H1 (cell line): ENCODE measurements at regions not wholly inside any gene's neighbourhood (a gene's known extent, or its start where the extent isn't known, plus 50 kb on each side); places are given as distances from the start of the nearest gene placed in this dataset.

Source experiments
- CTCF ChIA-PET: fragments of 300-600 bp; sonication (Branson Sonifier 250); formaldehyde crosslinking; loops from one replicate; lab custom pipeline; 2021; ENCODE audit not compliant: partially characterized antibody; lab: Charles Lee
- POLR2A ChIA-PET: fragments of 300-600 bp; sonication (Branson Sonifier 250); formaldehyde crosslinking; loops from one replicate; lab custom pipeline; 2021; ENCODE audit warnings: inconsistent platforms; ENCODE audit not compliant: partially characterized antibody; lab: Charles Lee
- DNase-seq, 2 experiments: peaks; one replicate each; pipeline versions ENCODE4 v3.0.0 to v3.0.0-alpha.2; 2010 to 2022; ENCODE audit warnings: low spot score in 2 of 2, low read depth in 1 of 2, mixed read lengths in 1 of 2
- FAIRE-seq: peaks from 2 replicates; lab custom pipeline; 2011; peaks lifted over from hg19 to GRCh38; lab: Jason Lieb, UNC
- H2AFZ ChIP-seq: 2 replicates; pipeline ENCODE4 v1.8.1; 2012; ENCODE audit warnings: low read length, inconsistent platforms
- H2AK5ac ChIP-seq: 2 replicates; pipeline ENCODE4 v1.6.1; 2013; ENCODE audit warnings: low read depth, low read length
- H2BK120ac ChIP-seq: replicated peaks from 2 replicates; pipeline ENCODE3; 2013; ENCODE audit warnings: low read depth, low read length, inconsistent platforms
- H2BK12ac ChIP-seq: 2 replicates; pipeline ENCODE4 v1.6.1; 2013; ENCODE audit warnings: low read depth, low read length
- H2BK15ac ChIP-seq: 2 replicates; pipeline ENCODE4 v1.6.1; 2013; ENCODE audit warnings: low read length
- H2BK20ac ChIP-seq: 2 replicates; pipeline ENCODE4 v1.6.1; 2013; ENCODE audit warnings: low read length
- H2BK5ac ChIP-seq: 2 replicates; pipeline ENCODE4 v1.6.1; 2013; ENCODE audit warnings: low read depth, low read length
- H3K14ac ChIP-seq: 2 replicates; pipeline ENCODE4 v1.6.1; 2013; ENCODE audit warnings: inconsistent platforms; ENCODE audit not compliant: insufficient read length
- H3K18ac ChIP-seq: 2 replicates; pipeline ENCODE4 v1.6.1; 2013; ENCODE audit warnings: low read length; ENCODE audit errors: extremely low read depth
- H3K23ac ChIP-seq: 2 replicates; pipeline ENCODE4 v1.6.1; 2013; ENCODE audit warnings: inconsistent platforms; ENCODE audit not compliant: insufficient read length
- H3K23me2 ChIP-seq: 2 replicates; pipeline ENCODE4 v1.6.1; 2013; ENCODE audit warnings: low read depth, low read length
- H3K27ac ChIP-seq: 2 replicates; pipeline ENCODE4 v1.6.1; 2011; ENCODE audit warnings: low read depth, low read length, inconsistent platforms
- H3K27me3 ChIP-seq, 4 experiments: replicated peaks in 1 of 4; 1 replicate in 1 of 4; 2 replicates in 3 of 4; pipeline versions ENCODE4 v1.6.1 to v1.8.1; 2011 to 2013; ENCODE audit warnings: low read length in 3 of 4, mild to moderate bottlenecking in 3 of 4, inconsistent platforms in 2 of 4, mixed read lengths in 2 of 4, moderate library complexity in 1 of 4; ENCODE audit not compliant: control insufficient read depth in 3 of 4, insufficient read depth in 3 of 4; ENCODE audit errors: extremely low read depth in 1 of 4
- H3K36me3 ChIP-seq, 4 experiments: 2 replicates each; pipeline versions ENCODE4 v1.6.1 to v1.8.1; 2011 to 2013; ENCODE audit warnings: mild to moderate bottlenecking in 4 of 4, low read length in 3 of 4, moderate library complexity in 2 of 4, control low read depth in 1 of 4, inconsistent platforms in 1 of 4; ENCODE audit not compliant: insufficient read depth in 4 of 4, control insufficient read depth in 2 of 4
- H3K4ac ChIP-seq: replicated peaks from 2 replicates; pipeline ENCODE3; 2013; ENCODE audit warnings: low read length, low read depth, mixed read lengths, inconsistent platforms; ENCODE audit not compliant: insufficient read length
- H3K4me1 ChIP-seq, 4 experiments: replicated peaks in 1 of 4; 1 replicate in 1 of 4; 2 replicates in 3 of 4; pipeline versions ENCODE4 v1.6.1 to v1.8.1; 2011 to 2013; ENCODE audit warnings: low read length in 3 of 4, inconsistent platforms in 2 of 4, mixed read lengths in 1 of 4; ENCODE audit not compliant: insufficient read depth in 4 of 4, control insufficient read depth in 3 of 4
- H3K4me2 ChIP-seq, 2 experiments: 2 replicates each; pipeline versions ENCODE4 v1.6.1 to v1.8.1; 2011 to 2013; ENCODE audit warnings: low read depth in 2 of 2, low read length in 2 of 2, control low read depth in 1 of 2, inconsistent platforms in 1 of 2, mild to moderate bottlenecking in 1 of 2; ENCODE audit not compliant: insufficient read depth in 1 of 2
- H3K4me3 ChIP-seq, 4 experiments: fragments of 200-600, 300-600 bp in 1 of 4; sonication (generic), shearing (Covaris generic), sonication (Bioruptor Twin) in 1 of 4; 2 replicates each; pipeline versions ENCODE4 v1.5.1 to v1.8.1; 2011 to 2016; ENCODE audit warnings: low read length in 4 of 4, low read depth in 3 of 4, control low read depth in 2 of 4, inconsistent platforms in 2 of 4, mild to moderate bottlenecking in 2 of 4, mixed read lengths in 1 of 4, moderate library complexity in 1 of 4; ENCODE audit not compliant: insufficient read depth in 2 of 4; ENCODE audit errors: extremely low read depth in 1 of 4
- H3K56ac ChIP-seq: replicated peaks from 2 replicates; pipeline ENCODE3; 2013; ENCODE audit warnings: low read depth, mild to moderate bottlenecking, mixed read lengths, low read length, inconsistent platforms; ENCODE audit not compliant: insufficient read length
- H3K79me1 ChIP-seq: 2 replicates; pipeline ENCODE4 v1.6.1; 2013; ENCODE audit warnings: low read depth, low read length, control low read depth
- H3K79me2 ChIP-seq, 2 experiments: 2 replicates each; pipeline versions ENCODE4 v1.6.1 to v1.8.1; 2012 to 2013; ENCODE audit warnings: low read length in 2 of 2, mild to moderate bottlenecking in 2 of 2, inconsistent platforms in 1 of 2; ENCODE audit not compliant: insufficient read depth in 2 of 2, control insufficient read depth in 1 of 2
- H3K9ac ChIP-seq, 4 experiments: replicated peaks in 1 of 4; 1 replicate in 1 of 4; 2 replicates in 3 of 4; pipeline versions ENCODE4 v1.6.1 to v1.8.1; 2011 to 2013; ENCODE audit warnings: low read depth in 3 of 4, low read length in 3 of 4, control low read depth in 2 of 4, mild to moderate bottlenecking in 2 of 4, moderate library complexity in 2 of 4, inconsistent platforms in 1 of 4; ENCODE audit errors: extremely low read depth in 1 of 4
- H3K9me3 ChIP-seq, 2 experiments: 2 replicates each; pipeline versions ENCODE4 v1.6.1 to v1.8.1; 2012 to 2013; ENCODE audit warnings: mild to moderate bottlenecking in 2 of 2, moderate library complexity in 2 of 2, control low read depth in 1 of 2, inconsistent platforms in 1 of 2, low read depth in 1 of 2, low read length in 1 of 2, mixed read lengths in 1 of 2; ENCODE audit not compliant: insufficient read depth in 2 of 2
- H4K20me1 ChIP-seq, 2 experiments: replicated peaks in 1 of 2; 2 replicates each; pipeline versions ENCODE3 to v1.8.1; 2011 to 2013; ENCODE audit warnings: inconsistent platforms in 2 of 2, low read length in 2 of 2, mild to moderate bottlenecking in 1 of 2; ENCODE audit not compliant: insufficient read depth in 2 of 2, control insufficient read depth in 1 of 2
- H4K5ac ChIP-seq: 2 replicates; pipeline ENCODE4 v1.6.1; 2013; ENCODE audit warnings: low read length, low read depth, mixed read lengths, inconsistent platforms; ENCODE audit not compliant: insufficient read length
- H4K8ac ChIP-seq: 2 replicates; pipeline ENCODE4 v1.8.0; 2013; ENCODE audit warnings: mild to moderate bottlenecking, moderate library complexity, low read length, inconsistent platforms; ENCODE audit not compliant: insufficient read depth; ENCODE audit errors: extremely low read depth
- H4K91ac ChIP-seq: replicated peaks from 2 replicates; pipeline ENCODE3; 2013; ENCODE audit warnings: low read length, mixed read lengths, inconsistent platforms; ENCODE audit not compliant: insufficient read length
- BCL11A ChIP-seq, 2 experiments: IDR thresholded peaks; one replicate each; pipeline ENCODE4 v1.6.1; 2011; ENCODE audit warnings: low read depth in 2 of 2, low read length in 2 of 2, mild to moderate bottlenecking in 2 of 2
- BRCA1 ChIP-seq: IDR thresholded peaks from 2 replicates; pipeline ENCODE4 v1.6.1; 2012; ENCODE audit warnings: low read depth, low read length, improper control_type of control experiment
- FOSL1 ChIP-seq: IDR thresholded peaks from 2 replicates; pipeline ENCODE4 v1.6.1; 2011; ENCODE audit warnings: mild to moderate bottlenecking, low read depth, low read length, moderate library complexity; ENCODE audit not compliant: insufficient read depth
- GTF2F1 ChIP-seq: IDR thresholded peaks from 2 replicates; pipeline ENCODE4 v1.6.1; 2012; ENCODE audit warnings: low read depth, low read length, improper control_type of control experiment, borderline replicate concordance
- KDM1A ChIP-seq: fragments of 200-600, 300-600 bp; sonication (generic); IDR thresholded peaks from 2 replicates; pipeline ENCODE4 v1.7.1; 2016; ENCODE audit warnings: mild to moderate bottlenecking, low read length, borderline replicate concordance
- KDM4A ChIP-seq: IDR thresholded peaks from one replicate; pipeline ENCODE4 v1.7.1; 2012; ENCODE audit warnings: low read depth, mild to moderate bottlenecking, moderate library complexity, low read length, inconsistent platforms; ENCODE audit not compliant: severe bottlenecking
- KDM5A ChIP-seq: fragments of 200-600 bp; IDR thresholded peaks from 2 replicates; pipeline ENCODE4 v1.7.1; 2012; ENCODE audit warnings: mild to moderate bottlenecking, low read length, inconsistent platforms, mixed read lengths
- PHF8 ChIP-seq: fragments of 200-600 bp; sonication (generic); conservative IDR thresholded peaks from 2 replicates; pipeline ENCODE4 v1.7.1; 2012; ENCODE audit warnings: low read depth, mild to moderate bottlenecking, inconsistent platforms, low read length, moderate library complexity
- RNF2 ChIP-seq: fragments of 200-900, 300-1000 bp; sonication (generic); IDR thresholded peaks from 2 replicates; pipeline ENCODE4 v1.7.1; 2016; ENCODE audit warnings: borderline replicate concordance, low read depth, mild to moderate bottlenecking, antibody characterized with exemption, low read length; ENCODE audit not compliant: poor library complexity, severe bottlenecking; ENCODE audit errors: missing control alignments
- TAF7 ChIP-seq: optimal IDR thresholded peaks from 2 replicates; pipeline ENCODE3; 2011; ENCODE audit warnings: low read depth, mild to moderate bottlenecking, inconsistent platforms, low read length, moderate library complexity, borderline replicate concordance
- YY1 ChIP-seq: IDR thresholded peaks from 2 replicates; pipeline ENCODE4 v1.6.1; 2011; ENCODE audit warnings: low read depth, mild to moderate bottlenecking, low read length
- ZNF274 ChIP-seq: IDR thresholded peaks from 2 replicates; pipeline ENCODE4 v1.7.0; 2012; ENCODE audit warnings: low read length, borderline replicate concordance; ENCODE audit errors: extremely low read depth
- WGBS, 2 experiments: shearing (Covaris generic) in 1 of 2; methylation state at CpG; one replicate each; pipeline versions ENCODE4 v1.1.6 to v1.1.7; 2013 to 2015; ENCODE audit warnings: low lambda C conversion rate in 2 of 2, mixed read lengths in 2 of 2, inconsistent platforms in 1 of 2, low coverage in 1 of 2, missing lambda C conversion rate in 1 of 2; ENCODE audit not compliant: insufficient replicate concordance in 2 of 2, insufficient coverage in 1 of 2, insufficient read length in 1 of 2; ENCODE audit errors: extremely low coverage in 1 of 2, missing lambda C conversion rate in 1 of 2; 5-methylcytosine and 5-hydroxymethylcytosine counted together

- DNase-seq: no peak
Measured at GRCh38 chr5:113971454-113971853, 390.4 kb upstream of the KCNN2 start.

More at GRCh38 chr5:113971454-113971853, 390.4 kb upstream of the KCNN2 start:
- Histone ChIP-seq H2BK120ac (no peak overlapping the region), H3K18ac (no peak overlapping the region), H3K79me2 (no peaks in the 10 kb centered on the region), H4K20me1 (no peaks in the 10 kb centered on the region), H4K5ac (no peak overlapping the region), H2AFZ (no peak overlapping the region), H2BK20ac (no peak overlapping the region), H3K23me2 (no peaks in the 10 kb centered on the region), H4K8ac (no peak overlapping the region), H3K4me2 (no peak overlapping the region), H3K14ac (no peak overlapping the region), H3K36me3 (no peaks in the 10 kb centered on the region), H2BK12ac (no peak overlapping the region), H3K4me3 (no peak overlapping the region), H4K91ac (no peak overlapping the region), H3K23ac (no peak overlapping the region), H3K27ac (no peak overlapping the region), H3K4me1 (no peaks in the 10 kb centered on the region), H3K4ac (no peak overlapping the region), H3K27me3 (no peaks in the 10 kb centered on the region), H2BK5ac (no peak overlapping the region), H3K56ac (no peak overlapping the region), H3K9me3 (no peaks in the 10 kb centered on the region), H2AK5ac (no peak overlapping the region), H2BK15ac (no peak overlapping the region), H3K9ac (no peak overlapping the region), H3K79me1 (no peaks in the 10 kb centered on the region)
- ChIA-PET POLR2A (no interaction called here), CTCF (no interaction called here)
- 88% methylated on average over 1 of the region's 1 CpG; no CpG with 5 or more reads in 1 of the 2 experiments for WGBS, 2 experiments
- no peak for FAIRE-seq
- no peak for TF ChIP-seq FOSL1
- no peak for TF ChIP-seq BRCA1
- TF ChIP-seq PHF8: no peak
- TF ChIP-seq YY1: no peak
- TF ChIP-seq KDM5A: no peak
- TF ChIP-seq KDM4A: no peak
- TF ChIP-seq RNF2: no peak
- no peak for TF ChIP-seq GTF2F1
- TF ChIP-seq KDM1A: no peak
- TF ChIP-seq BCL11A (IDR thresholded peaks at IDR 0.05; ENCODE audit: low read depth in 2 of 2, low read length in 2 of 2): no peak
- no peak for TF ChIP-seq ZNF274
- TF ChIP-seq TAF7: no peak
